Stimulated activated CD4-positive, alpha-beta T cell treated with anti-CD3 and anti-CD28 coated beads, Interleukin-4, amount 100 ng/mL, for 1 hour (primary cell): ENCODE measurements at regions not wholly inside any gene's neighbourhood (a gene's known extent, or its start where the extent isn't known, plus 50 kb on each side); places are given as distances from the start of the nearest gene placed in this dataset.
"Not testable (repeated sequence)": the region's sequence is repeated elsewhere in the genome, so short reads cannot be mapped to it uniquely, and the experiment has no call there.

Experiments
- DNase-seq: peaks from one replicate; pipeline ENCODE4 v3.0.0-alpha.2; 2020

- DNase-seq: no peak
Observed at GRCh38 chr10:108567899-108568752, 1355.2 kb downstream of the XPNPEP1 start.

- no peak for DNase-seq
Observed at GRCh38 chr10:108566316-108567107, 1356.8 kb downstream of the XPNPEP1 start.

- DNase-seq: no peak
Observed at GRCh38 chr10:108562105-108562504, 1361.2 kb downstream of the XPNPEP1 start.

GRCh38 chr10:108561649-108562048 is 1361.7 kb downstream of the XPNPEP1 start:
- no peak for DNase-seq

- DNase-seq: no peak
Observed at GRCh38 chr10:108560488-108560887, 1362.8 kb downstream of the XPNPEP1 start.

GRCh38 chr10:108556186-108556585 is 1367.1 kb downstream of the XPNPEP1 start:
- no peak for DNase-seq

- no peak for DNase-seq
Observed at GRCh38 chr10:108545921-108546320, 1377.4 kb downstream of the XPNPEP1 start.

GRCh38 chr10:108544500-108545120 is 1378.7 kb downstream of the XPNPEP1 start:
- peak; percentile 11 for DNase-seq

- DNase-seq: not testable (repeated sequence)
Observed at GRCh38 chr10:108533551-108533950, 1369.0 kb upstream of the SORCS1 start.

GRCh38 chr10:108523016-108523800 is 1358.7 kb upstream of the SORCS1 start:
- DNase-seq: no peak

- DNase-seq: no peak
Observed at GRCh38 chr10:108521827-108522492, 1357.5 kb upstream of the SORCS1 start.

- DNase-seq: no peak
Observed at GRCh38 chr10:108515821-108516220, 1351.3 kb upstream of the SORCS1 start.

GRCh38 chr10:108500396-108500795 is 1335.9 kb upstream of the SORCS1 start:
- DNase-seq: no peak

GRCh38 chr10:108496106-108496505 is 1331.6 kb upstream of the SORCS1 start:
- DNase-seq: no peak

GRCh38 chr10:108490944-108491343 is 1326.4 kb upstream of the SORCS1 start:
- DNase-seq: no peak

GRCh38 chr10:108471420-108471819 is 1306.9 kb upstream of the SORCS1 start:
- DNase-seq: no peak

- DNase-seq: no peak
Observed at GRCh38 chr10:108469940-108470339, 1305.4 kb upstream of the SORCS1 start.

GRCh38 chr10:108465871-108466641 is 1301.5 kb upstream of the SORCS1 start:
- no peak for DNase-seq

- DNase-seq: no peak
Observed at GRCh38 chr10:108462005-108462404, 1297.5 kb upstream of the SORCS1 start.

- no peak for DNase-seq
Observed at GRCh38 chr10:108454793-108455192, 1290.3 kb upstream of the SORCS1 start.

- DNase-seq: no peak
Observed at GRCh38 chr10:108454224-108454623, 1289.7 kb upstream of the SORCS1 start.
